ENCODE measurements at regions not wholly inside any gene's neighbourhood (a gene's known extent, or its start where the extent isn't known, plus 50 kb on each side); places are given as distances from the start of the nearest gene placed in this dataset.

- no peaks in the 10 kb centered on the region for H3K4me1 ChIP-seq (ENCODE audit: control insufficient read depth in 4 of 4, insufficient read depth in 4 of 4, low read length in 3 of 4)
- H3K27me3 ChIP-seq (ENCODE audit: control insufficient read depth in 4 of 4, insufficient read depth in 4 of 4, low read length in 3 of 4): no peaks in the 10 kb centered on the region
- DNase-seq (ENCODE audit: low spot score): no peak
- H3K4me3 ChIP-seq (ENCODE audit: low read depth in 1 of 3, low read length in 3 of 3): no peak overlapping the region
- H3K27ac ChIP-seq (ENCODE audit: low read depth in 1 of 2, low read length in 2 of 2): no peak overlapping the region
- no peaks in the 10 kb centered on the region for H3K9me3 ChIP-seq (ENCODE audit: control insufficient read depth in 4 of 4, low read length in 3 of 4)
- H3K9ac ChIP-seq (ENCODE audit: low read depth in 1 of 2, low read length in 2 of 2): no peak overlapping the region
- H3K36me3 ChIP-seq (ENCODE audit: control insufficient read depth in 4 of 4, insufficient read depth in 3 of 4, low read depth in 1 of 4, low read length in 3 of 4): no peaks in the 10 kb centered on the region
- 83% methylated on average over 13 of the region's 13 CpGs for WGBS
- no peak for TF ChIP-seq HNF4G (IDR thresholded peaks at IDR 0.05)
- no peak for TF ChIP-seq RXRA (IDR thresholded peaks at IDR 0.05)
- no peak for TF ChIP-seq EGR1 (IDR thresholded peaks at IDR 0.05; ENCODE audit: low read depth in 2 of 2)
- no peak for TF ChIP-seq GABPA (IDR thresholded peaks at IDR 0.05 in 1 of 2, conservative IDR thresholded peaks at IDR 0.05 in 1 of 2)
- TF ChIP-seq FOXA2 (IDR thresholded peaks at IDR 0.05): no peak
- no peak for TF ChIP-seq SP1 (IDR thresholded peaks at IDR 0.05)
- TF ChIP-seq CTCF (IDR thresholded peaks at IDR 0.05; ENCODE audit: low read depth, low read length, missing input control): no peak
- no peak for TF ChIP-seq ATF3 (IDR thresholded peaks at IDR 0.05)
- TF ChIP-seq YY1 (IDR thresholded peaks at IDR 0.05): no peak
- no peak for TF ChIP-seq NR2F2 (IDR thresholded peaks at IDR 0.05)
- no peak for TF ChIP-seq JUND (IDR thresholded peaks at IDR 0.05)
- no peak for TF ChIP-seq REST (IDR thresholded peaks at IDR 0.05)
- TF ChIP-seq FOXA1 (IDR thresholded peaks at IDR 0.05): no peak
- TF ChIP-seq MAX (IDR thresholded peaks at IDR 0.05): no peak
- TF ChIP-seq RAD21 (IDR thresholded peaks at IDR 0.05): no peak
- TF ChIP-seq TAF1 (conservative IDR thresholded peaks at IDR 0.05): no peak
- no peak for TF ChIP-seq HNF4A (conservative IDR thresholded peaks at IDR 0.05)
Observed at GRCh38 chr1:81208441-81208840, 592.3 kb upstream of the ADGRL2 start.

- Histone ChIP-seq H3K4me1 (ENCODE audit: control insufficient read depth in 4 of 4, insufficient read depth in 4 of 4, low read length in 3 of 4) (no peaks in the 10 kb centered on the region), H3K36me3 (ENCODE audit: control insufficient read depth in 4 of 4, insufficient read depth in 3 of 4, low read depth in 1 of 4, low read length in 3 of 4) (no peaks in the 10 kb centered on the region), H3K4me3 (ENCODE audit: low read depth in 1 of 3, low read length in 3 of 3) (no peak overlapping the region), H3K27ac (ENCODE audit: low read depth in 1 of 2, low read length in 2 of 2) (no peak overlapping the region), H3K9ac (ENCODE audit: low read depth in 1 of 2, low read length in 2 of 2) (no peak overlapping the region), H3K9me3 (ENCODE audit: control insufficient read depth in 4 of 4, low read length in 3 of 4) (no peaks in the 10 kb centered on the region), H3K27me3 (ENCODE audit: control insufficient read depth in 4 of 4, insufficient read depth in 4 of 4, low read length in 3 of 4) (no peaks in the 10 kb centered on the region)
- TF ChIP-seq YY1 (IDR thresholded peaks at IDR 0.05) (no peak), FOXA2 (IDR thresholded peaks at IDR 0.05) (no peak), HNF4G (IDR thresholded peaks at IDR 0.05) (no peak), RXRA (IDR thresholded peaks at IDR 0.05) (no peak), REST (IDR thresholded peaks at IDR 0.05) (no peak), GABPA (IDR thresholded peaks at IDR 0.05 in 1 of 2, conservative IDR thresholded peaks at IDR 0.05 in 1 of 2) (no peak), HNF4A (conservative IDR thresholded peaks at IDR 0.05) (no peak), EGR1 (IDR thresholded peaks at IDR 0.05; ENCODE audit: low read depth in 2 of 2) (no peak), RAD21 (IDR thresholded peaks at IDR 0.05) (no peak), TAF1 (conservative IDR thresholded peaks at IDR 0.05) (no peak), MAX (IDR thresholded peaks at IDR 0.05) (no peak), CTCF (IDR thresholded peaks at IDR 0.05; ENCODE audit: low read depth, low read length, missing input control) (no peak), NR2F2 (IDR thresholded peaks at IDR 0.05) (no peak)
- WGBS: 73% methylated on average over 6 of the region's 6 CpGs
- DNase-seq (ENCODE audit: low spot score): no peak
Observed at GRCh38 chr1:81205956-81206355, 594.8 kb upstream of the ADGRL2 start.

All from liver (tissue), 8 donors.